ENCODE measurements at regions not wholly inside any gene's neighbourhood (a gene's known extent, or its start where the extent isn't known, plus 50 kb on each side); places are given as distances from the start of the nearest gene placed in this dataset.

GRCh38 chrX:131356725-131357124, 67.6 kb upstream of the IGSF1 start:
- no peak overlapping the region for H3K27ac ChIP-seq
- ChIA-PET CTCF (no interaction called here), POLR2A (ENCODE audit: low non-redundant PET) (no interaction called here)
- TF ChIP-seq, protein P1, sequence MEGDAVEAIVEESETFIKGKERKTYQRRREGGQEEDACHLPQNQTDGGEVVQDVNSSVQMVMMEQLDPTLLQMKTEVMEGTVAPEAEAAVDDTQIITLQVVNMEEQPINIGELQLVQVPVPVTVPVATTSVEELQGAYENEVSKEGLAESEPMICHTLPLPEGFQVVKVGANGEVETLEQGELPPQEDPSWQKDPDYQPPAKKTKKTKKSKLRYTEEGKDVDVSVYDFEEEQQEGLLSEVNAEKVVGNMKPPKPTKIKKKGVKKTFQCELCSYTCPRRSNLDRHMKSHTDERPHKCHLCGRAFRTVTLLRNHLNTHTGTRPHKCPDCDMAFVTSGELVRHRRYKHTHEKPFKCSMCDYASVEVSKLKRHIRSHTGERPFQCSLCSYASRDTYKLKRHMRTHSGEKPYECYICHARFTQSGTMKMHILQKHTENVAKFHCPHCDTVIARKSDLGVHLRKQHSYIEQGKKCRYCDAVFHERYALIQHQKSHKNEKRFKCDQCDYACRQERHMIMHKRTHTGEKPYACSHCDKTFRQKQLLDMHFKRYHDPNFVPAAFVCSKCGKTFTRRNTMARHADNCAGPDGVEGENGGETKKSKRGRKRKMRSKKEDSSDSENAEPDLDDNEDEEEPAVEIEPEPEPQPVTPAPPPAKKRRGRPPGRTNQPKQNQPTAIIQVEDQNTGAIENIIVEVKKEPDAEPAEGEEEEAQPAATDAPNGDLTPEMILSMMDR (conservative IDR thresholded peaks at IDR 0.05; ENCODE audit: low read depth), result no peak
- DNase-seq (ENCODE audit: low spot score), result no peak

GRCh38 chrX:131359611-131360010, 70.5 kb upstream of the IGSF1 start:
- ChIA-PET POLR2A (ENCODE audit: low non-redundant PET) (no interaction called here), CTCF (no interaction called here)
- TF ChIP-seq, protein P1 (conservative IDR thresholded peaks at IDR 0.05; ENCODE audit: low read depth), result no peak

GRCh38 chrX:131365766-131366165, 76.7 kb upstream of the IGSF1 start:
- TF ChIP-seq, protein P1 (conservative IDR thresholded peaks at IDR 0.05; ENCODE audit: low read depth), result no peak
- ChIA-PET CTCF (no interaction called here), POLR2A (ENCODE audit: low non-redundant PET) (no interaction called here)

More at GRCh38 chrX:131359611-131360010, 70.5 kb upstream of the IGSF1 start:
- H3K27ac ChIP-seq, result no peak overlapping the region
- no peak for DNase-seq (ENCODE audit: low spot score)

GRCh38 chrX:131366407-131366806, 77.3 kb upstream of the IGSF1 start:
- TF ChIP-seq, protein P1 (conservative IDR thresholded peaks at IDR 0.05; ENCODE audit: low read depth), result no peak
- no peak overlapping the region for H3K27ac ChIP-seq
- no peak for DNase-seq (ENCODE audit: low spot score)
- CTCF ChIA-PET, result interaction anchor here (0.6 kb wide), 2 partner anchors 44 to 321 kb away, joined by 3 read pairs; no protein-coding TSS in a partner anchor
- POLR2A ChIA-PET (ENCODE audit: low non-redundant PET), result no interaction called here

More at GRCh38 chrX:131365766-131366165, 76.7 kb upstream of the IGSF1 start:
- H3K27ac ChIP-seq, result no peak overlapping the region
- DNase-seq (ENCODE audit: low spot score), result no peak

- no peak for DNase-seq (ENCODE audit: low spot score)
- TF ChIP-seq, protein P1 (conservative IDR thresholded peaks at IDR 0.05; ENCODE audit: low read depth), result no peak
- no peak overlapping the region for H3K27ac ChIP-seq
- ChIA-PET POLR2A (ENCODE audit: low non-redundant PET) (no interaction called here), CTCF (no interaction called here)
Measured at GRCh38 chrX:131388293-131388692, 99.2 kb upstream of the IGSF1 start.

DNA sequence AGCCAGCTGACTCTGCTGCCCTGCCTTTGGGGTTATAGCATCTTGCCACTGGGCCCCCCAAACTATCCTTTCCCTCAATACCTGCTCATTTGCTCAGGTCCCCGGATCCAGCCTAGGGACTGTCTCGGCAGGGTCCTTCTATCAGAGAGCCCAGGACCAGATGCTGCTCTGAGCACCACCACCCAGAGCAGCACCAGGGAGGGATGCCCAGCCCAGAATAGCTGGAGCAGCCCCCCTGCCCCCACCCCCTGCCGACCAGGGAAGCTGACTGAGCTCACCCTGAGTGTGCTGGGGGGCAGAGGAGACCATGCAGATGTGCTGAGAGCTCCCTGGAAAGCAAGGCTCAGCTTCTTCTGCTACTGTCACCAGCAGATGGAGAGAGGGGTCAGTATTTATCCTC, 103.6 kb upstream of the IGSF1 start:
- ChIA-PET POLR2A (ENCODE audit: low non-redundant PET) (no interaction called here), CTCF (no interaction called here)
- no peak overlapping the region for H3K27ac ChIP-seq
- TF ChIP-seq, protein P1 (conservative IDR thresholded peaks at IDR 0.05; ENCODE audit: low read depth), result no peak
- DNase-seq (ENCODE audit: low spot score), result no peak

DNA sequence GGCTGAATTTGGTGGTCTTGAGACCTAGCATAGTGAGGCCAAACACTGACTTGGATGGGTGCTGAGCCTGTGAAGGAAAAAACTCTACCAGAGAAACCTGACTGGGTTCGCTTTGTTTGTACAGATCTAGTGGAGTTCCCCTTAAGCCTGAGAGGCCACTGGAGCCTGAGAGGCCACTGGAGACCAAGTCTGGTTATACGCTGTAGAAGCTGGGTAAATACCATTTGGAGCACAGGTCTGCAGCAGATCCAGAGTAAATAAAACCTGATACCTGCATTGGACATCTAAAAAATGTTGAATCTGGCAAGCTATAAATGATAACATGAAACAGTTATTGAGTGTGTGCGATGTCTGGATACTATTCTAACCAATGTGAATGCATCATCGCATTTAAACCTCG, 104.3 kb upstream of the IGSF1 start:
- TF ChIP-seq, protein P1 (conservative IDR thresholded peaks at IDR 0.05; ENCODE audit: low read depth), result no peak
- ChIA-PET CTCF (no interaction called here), POLR2A (ENCODE audit: low non-redundant PET) (no interaction called here)
- no peak overlapping the region for H3K27ac ChIP-seq
- DNase-seq (ENCODE audit: low spot score), result no peak

Data from RWPE1 (cell line).